Small intestine (tissue), 7 donors: ENCODE measurements at regions not wholly inside any gene's neighbourhood (a gene's known extent, or its start where the extent isn't known, plus 50 kb on each side); places are given as distances from the start of the nearest gene placed in this dataset.
"Not testable (repeated sequence)": the region's sequence is repeated elsewhere in the genome, so short reads cannot be mapped to it uniquely, and the experiment has no call there.

Experiments used
- DNase-seq, 2 donors: peaks; one replicate each; pipeline versions ENCODE4 v3.0.0 to v3.0.0-alpha.2; 2013
- FAIRE-seq: peaks from 2 replicates; lab custom pipeline; 2012; peaks lifted over from hg19 to GRCh38; lab: Jason Lieb, UNC
- H3K27ac ChIP-seq, 3 donors: one replicate each; pipeline ENCODE4 v1.5.1; 2013; ENCODE audit warnings: low read length in 2 of 3, mild to moderate bottlenecking in 2 of 3, control low read depth in 1 of 3, inconsistent platforms in 1 of 3, low read depth in 1 of 3, moderate library complexity in 1 of 3
- H3K27me3 ChIP-seq, 3 donors: one replicate each; pipeline ENCODE4 v1.6.1; 2013; ENCODE audit warnings: low read length in 3 of 3, inconsistent platforms in 1 of 3; ENCODE audit not compliant: control insufficient read depth in 3 of 3, insufficient read depth in 3 of 3
- H3K36me3 ChIP-seq, 3 donors: one replicate each; pipeline ENCODE4 v1.6.1; 2013; ENCODE audit warnings: low read length in 3 of 3, inconsistent platforms in 1 of 3, low read depth in 1 of 3, mild to moderate bottlenecking in 1 of 3, moderate library complexity in 1 of 3; ENCODE audit not compliant: control insufficient read depth in 3 of 3, insufficient read depth in 2 of 3
- H3K4me1 ChIP-seq, 3 donors: one replicate each; pipeline ENCODE4 v1.6.1; 2013; ENCODE audit warnings: low read length in 2 of 3, inconsistent platforms in 1 of 3, low read depth in 1 of 3, mild to moderate bottlenecking in 1 of 3, moderate library complexity in 1 of 3; ENCODE audit not compliant: control insufficient read depth in 3 of 3, insufficient read depth in 2 of 3
- H3K4me3 ChIP-seq, 3 donors: one replicate each; pipeline ENCODE4 v1.5.1; 2013; ENCODE audit warnings: low read length in 3 of 3, control low read depth in 1 of 3, inconsistent platforms in 1 of 3, low read depth in 1 of 3, mild to moderate bottlenecking in 1 of 3, moderate library complexity in 1 of 3
- H3K9me3 ChIP-seq, 2 donors: one replicate each; pipeline ENCODE4 v1.6.1; 2013; ENCODE audit warnings: low read depth in 1 of 2, low read length in 1 of 2; ENCODE audit not compliant: control insufficient read depth in 2 of 2, insufficient read depth in 1 of 2
- WGBS, 3 donors: extraction: QIAGEN DNeasy Blood & Tissue Kit; methylation state at CpG; one replicate each; pipeline ENCODE4 v1.1.7; 2013; 5-methylcytosine and 5-hydroxymethylcytosine counted together
- donor health status: healthy with polysubstance abuse.
- donor health status: control.
- donor health status: control.
- donor health status: Bipolar disorder and iron deficiency.
- donor health status: healthy.

DNA sequence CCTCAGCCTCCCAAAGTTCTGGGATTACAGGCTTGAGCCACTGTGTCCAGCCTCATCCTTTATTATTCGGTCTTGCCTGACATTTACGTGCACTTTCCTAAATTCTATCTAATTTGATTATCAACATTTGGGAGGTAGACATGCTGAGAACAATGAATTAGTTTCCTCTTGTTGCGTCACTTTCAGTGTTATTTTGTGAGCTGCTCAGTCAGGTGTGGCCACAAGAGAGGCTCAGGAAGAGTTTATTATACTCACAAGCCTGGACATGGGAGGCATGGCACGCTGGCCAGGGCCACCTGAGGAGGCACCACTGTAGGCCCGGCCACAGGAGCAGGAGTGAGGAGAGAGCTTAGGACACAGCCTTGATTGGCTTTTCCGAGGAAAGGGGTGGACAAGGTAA is 59.7 kb upstream of the RBFOX2 start:
- Histone ChIP-seq H3K4me1 (no peaks in the 10 kb centered on the region), H3K27ac (no peak overlapping the region), H3K4me3 (no peak overlapping the region), H3K36me3 (no peaks in the 10 kb centered on the region), H3K9me3 (no peaks in the 10 kb centered on the region), H3K27me3 (no peaks in the 10 kb centered on the region)
- DNase-seq = no peak
- WGBS, 3 donors = 88 to 92% (median 90%) methylated on average over 6 of the region's 6 CpGs
- FAIRE-seq = no peak

GRCh38 chr22:36087784-36088183 is 59.2 kb upstream of the RBFOX2 start:
- Histone ChIP-seq H3K27me3 (no peaks in the 10 kb centered on the region), H3K4me1 (no peaks in the 10 kb centered on the region), H3K9me3 (no peaks in the 10 kb centered on the region), H3K4me3 (no peak overlapping the region), H3K36me3 (no peaks in the 10 kb centered on the region), H3K27ac (no peak overlapping the region)
- 91 to 92% (median 91%) methylated on average over 5 of the region's 5 CpGs for whole genome bisulfite sequencing, 3 donors
- FAIRE-seq = no peak
- DNase-seq = no peak

- H3K27ac ChIP-seq = no peak overlapping the region
- H3K4me1 ChIP-seq = no peaks in the 10 kb centered on the region
- H3K36me3 ChIP-seq = no peaks in the 10 kb centered on the region
- 91 to 95% (median 95%) methylated on average over 13 of the region's 13 CpGs for WGBS, 3 donors
- no peaks in the 10 kb centered on the region for H3K9me3 ChIP-seq
- H3K27me3 ChIP-seq = no peaks in the 10 kb centered on the region
- no peak overlapping the region for H3K4me3 ChIP-seq
- FAIRE-seq (no peak), DNase-seq (no peak)
Observed at GRCh38 chr22:36086629-36087254, 58.1 kb upstream of the RBFOX2 start.

- no peak overlapping the region for H3K4me3 ChIP-seq
- no peak for FAIRE-seq
- 77 to 83% (median 82%) methylated on average over 6 of the region's 6 CpGs for WGBS, 3 donors
- H3K27ac ChIP-seq = no peak overlapping the region
- H3K4me1 ChIP-seq = no peaks in the 10 kb centered on the region
- H3K27me3 ChIP-seq = no peaks in the 10 kb centered on the region
- no peaks in the 10 kb centered on the region for H3K36me3 ChIP-seq
- H3K9me3 ChIP-seq = no peaks in the 10 kb centered on the region
- peak; percentile 16 to 52 for DNase-seq
Observed at GRCh38 chr22:36086170-36086490, 57.5 kb upstream of the RBFOX2 start.

DNA sequence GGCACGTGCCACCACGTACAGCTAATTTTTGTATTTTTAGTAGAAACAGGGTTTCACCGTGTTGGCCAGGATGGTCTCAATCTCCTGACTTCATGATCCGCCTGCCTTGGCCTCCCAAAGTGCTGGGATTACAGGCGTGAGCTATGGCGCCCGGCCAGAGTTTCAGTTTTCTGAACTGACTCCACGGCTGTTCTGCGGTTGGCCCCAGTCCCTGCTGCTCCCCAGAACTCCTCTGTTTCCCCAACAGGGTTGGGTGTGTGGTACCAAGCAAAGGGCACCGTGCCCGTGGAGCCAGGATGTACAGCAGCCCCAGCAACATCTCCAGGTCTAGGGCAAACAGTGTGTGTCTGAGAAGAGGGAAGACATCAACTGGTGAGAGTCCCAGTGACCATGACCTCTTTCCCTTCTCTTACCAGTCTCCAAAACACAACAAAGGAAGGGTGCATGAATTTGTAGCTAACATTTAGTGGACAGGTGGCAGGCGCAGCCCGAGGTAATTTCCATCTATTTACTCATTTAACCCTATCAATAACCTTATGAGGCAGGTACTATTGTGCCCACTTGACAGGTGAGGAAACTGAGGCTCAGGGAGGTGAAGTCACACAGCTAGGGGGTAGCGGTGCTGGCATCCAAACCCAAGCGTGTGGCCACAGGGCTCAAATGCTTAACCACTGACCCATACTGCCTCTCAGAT is 57.0 kb upstream of the RBFOX2 start:
- Histone ChIP-seq H3K27me3 (no peaks in the 10 kb centered on the region), H3K4me3 (no peak overlapping the region), H3K9me3 (no peaks in the 10 kb centered on the region), H3K27ac (no peak overlapping the region), H3K36me3 (no peaks in the 10 kb centered on the region), H3K4me1 (no peaks in the 10 kb centered on the region)
- 86 to 94% (median 88%) methylated on average over 15 of the region's 15 CpGs for WGBS, 3 donors
- DNase-seq = no peak
- FAIRE-seq = no peak

DNA sequence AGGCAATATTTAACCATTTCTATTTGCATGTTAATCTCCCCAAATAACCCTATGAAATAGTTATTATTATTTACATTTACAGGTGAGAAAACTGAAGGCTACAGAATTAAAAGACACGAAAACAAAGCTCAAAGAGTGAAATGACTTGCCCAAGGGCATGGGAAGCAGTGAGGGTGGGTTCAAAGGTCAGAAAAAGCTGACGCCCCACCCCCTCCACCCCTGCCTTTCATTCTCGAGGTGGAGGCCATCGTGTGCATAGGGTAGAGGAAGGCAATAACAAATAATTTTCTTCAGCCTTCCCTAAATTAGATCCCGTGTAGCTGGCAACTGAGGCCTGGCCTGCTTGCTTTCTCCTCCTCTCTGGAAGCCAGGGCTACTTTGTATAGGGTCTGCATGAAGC is 56.1 kb upstream of the RBFOX2 start:
- Histone ChIP-seq H3K36me3 (no peaks in the 10 kb centered on the region), H3K9me3 (no peaks in the 10 kb centered on the region), H3K4me1 (no peaks in the 10 kb centered on the region), H3K27me3 (no peaks in the 10 kb centered on the region), H3K4me3 (no peak overlapping the region), H3K27ac (no peak overlapping the region)
- DNase-seq = peak in 1 of 2 donors; percentile 36
- no peak for FAIRE-seq
- 31 to 62% (median 37%) methylated on average over 5 of the region's 5 CpGs for WGBS, 3 donors

DNA sequence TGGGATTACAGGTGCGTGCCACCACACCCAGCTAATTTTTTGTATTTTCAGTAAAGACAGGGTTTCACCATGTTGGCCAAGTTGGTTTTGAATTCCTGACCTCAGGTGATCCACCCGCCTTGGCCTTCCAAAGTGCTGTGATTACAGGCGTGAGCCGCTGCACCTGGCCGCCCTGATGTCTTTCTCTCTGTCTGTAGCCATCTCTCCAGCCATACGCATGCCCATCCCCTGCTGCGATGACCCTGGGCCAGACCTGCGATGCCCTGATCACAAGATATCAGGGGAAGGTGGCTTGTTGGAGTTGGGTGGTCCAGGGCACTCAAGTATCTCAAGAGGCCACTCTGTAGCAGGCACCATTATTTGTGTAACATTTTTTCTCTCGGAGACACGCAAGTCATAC is 54.4 kb upstream of the RBFOX2 start:
- H3K4me1 ChIP-seq = no peaks in the 10 kb centered on the region
- H3K27ac ChIP-seq = no peak overlapping the region
- no peaks in the 10 kb centered on the region for H3K27me3 ChIP-seq
- DNase-seq (no peak), FAIRE-seq (no peak)
- H3K9me3 ChIP-seq = no peaks in the 10 kb centered on the region
- 91 to 95% (median 94%) methylated on average over 10 of the region's 10 CpGs for WGBS, 3 donors
- no peaks in the 10 kb centered on the region for H3K36me3 ChIP-seq
- no peak overlapping the region for H3K4me3 ChIP-seq

DNA sequence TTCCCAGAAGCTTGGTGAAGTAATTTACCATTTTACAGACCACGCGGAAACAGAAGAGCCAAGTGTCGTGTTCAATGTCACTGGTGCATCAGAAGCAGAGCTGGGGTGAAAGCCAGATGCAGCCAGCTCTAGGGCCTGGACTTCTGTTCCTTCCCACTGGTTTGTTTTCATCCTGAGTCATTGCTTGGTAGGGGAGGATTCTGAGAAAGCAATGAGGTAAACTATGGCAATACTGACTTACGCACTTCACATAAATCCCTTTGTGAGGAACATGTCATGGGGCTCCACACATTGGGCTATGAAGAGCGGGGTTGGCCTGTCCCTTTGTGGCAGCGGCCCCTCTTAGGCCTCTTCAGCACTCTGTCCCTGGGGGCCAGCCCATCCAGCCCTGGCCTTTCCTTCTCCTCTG is 52.4 kb upstream of the RBFOX2 start:
- Histone ChIP-seq H3K4me3 (no peak overlapping the region), H3K36me3 (no peaks in the 10 kb centered on the region), H3K27me3 (no peaks in the 10 kb centered on the region), H3K27ac (no peak overlapping the region), H3K9me3 (peaks cover 0 to 2% of the 10 kb centered on the region in 2 donors), H3K4me1 (no peaks in the 10 kb centered on the region)
- DNase-seq = no peak
- WGBS, 3 donors = 88 to 95% (median 91%) methylated on average over 6 of the region's 6 CpGs
- FAIRE-seq = no peak

DNA sequence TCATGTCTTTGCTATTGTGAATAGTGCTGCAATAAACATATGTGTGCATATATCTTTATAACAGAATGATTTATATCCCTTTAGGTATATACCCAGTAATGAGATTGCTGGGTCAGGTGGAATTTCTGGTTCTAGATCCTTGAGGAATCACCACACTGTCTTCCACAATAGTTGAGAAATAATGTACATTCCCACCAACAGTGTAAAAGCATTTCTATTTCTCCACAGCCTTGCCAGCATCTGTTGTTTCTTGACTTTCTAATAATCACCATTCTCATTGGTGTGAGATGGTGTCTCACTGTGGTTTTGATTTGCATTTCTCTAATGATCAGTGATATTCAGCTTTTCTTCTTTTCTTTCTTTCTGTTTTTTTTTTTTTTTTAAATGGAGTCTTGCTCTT is 51.7 kb upstream of the RBFOX2 start:
- not testable (repeated sequence) for H3K4me1 ChIP-seq, H3K36me3 ChIP-seq, H3K27me3 ChIP-seq, FAIRE-seq, H3K4me3 ChIP-seq, DNase-seq, H3K27ac ChIP-seq, H3K9me3 ChIP-seq
